ES-I3 (cell line): ENCODE measurements at regions not wholly inside any gene's neighbourhood (a gene's known extent, or its start where the extent isn't known, plus 50 kb on each side); places are given as distances from the start of the nearest gene placed in this dataset.

Experiments used
- H3K36me3 ChIP-seq: 2 replicates; pipeline ENCODE4 v1.6.1; 2013; ENCODE audit warnings: mild to moderate bottlenecking, low read length, control low read depth, moderate library complexity; ENCODE audit not compliant: insufficient read depth
- H3K4me1 ChIP-seq: 2 replicates; pipeline ENCODE4 v1.6.1; 2013; ENCODE audit warnings: mild to moderate bottlenecking, control low read depth, low read length; ENCODE audit not compliant: insufficient read depth
- H3K9ac ChIP-seq: 2 replicates; pipeline ENCODE4 v1.6.1; 2013; ENCODE audit warnings: low read depth, mild to moderate bottlenecking, low read length, moderate library complexity
- H3K9me3 ChIP-seq: 2 replicates; pipeline ENCODE4 v1.6.1; 2013; ENCODE audit warnings: mild to moderate bottlenecking, low read length, moderate library complexity; ENCODE audit not compliant: control insufficient read depth, insufficient read depth

DNA sequence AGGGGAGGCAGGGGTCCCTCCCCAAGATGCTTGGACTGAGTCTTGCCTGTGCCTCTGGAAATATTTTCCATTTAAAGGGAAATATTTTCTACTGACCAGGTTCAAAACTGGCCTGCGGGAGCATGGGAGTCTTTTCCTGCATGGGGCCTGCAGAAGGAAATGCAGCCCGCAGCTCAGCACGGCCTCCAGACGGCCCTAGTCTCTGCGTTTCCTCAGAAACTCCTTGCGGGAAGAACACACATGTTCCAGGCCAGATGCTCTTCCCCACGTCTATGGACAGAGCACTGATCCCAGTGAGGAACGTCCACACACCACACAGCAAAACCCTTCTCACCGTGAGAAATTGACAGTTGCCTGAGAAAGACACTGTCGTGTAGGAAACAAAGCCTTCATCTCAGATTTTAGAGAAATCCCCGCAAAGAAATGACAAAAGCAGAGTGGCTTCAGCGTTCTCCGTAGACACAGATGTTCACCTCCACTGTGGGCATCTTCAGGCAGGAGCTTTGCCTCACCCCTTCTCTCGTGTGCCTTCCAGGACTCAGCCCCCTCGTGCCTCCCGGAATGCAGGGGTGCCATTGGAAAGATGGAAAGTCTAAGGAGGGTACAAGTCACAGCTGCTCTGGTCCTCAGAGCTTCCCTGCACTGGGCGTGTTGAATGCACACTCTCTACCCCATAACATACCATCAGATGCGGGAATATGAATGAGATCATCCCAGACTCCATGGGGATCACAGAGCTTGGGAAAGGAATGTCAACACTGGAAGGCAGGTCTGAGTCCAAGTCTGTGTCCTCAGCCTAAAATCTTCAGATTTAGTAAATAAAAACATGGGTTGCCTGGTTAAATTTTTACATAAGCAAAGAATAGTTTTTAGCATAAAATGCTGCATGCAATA, 438.7 kb upstream of the SALL3 start:
- Histone ChIP-seq H3K4me1 (no peaks in the 10 kb centered on the region), H3K9ac (no peak overlapping the region), H3K9me3 (no peaks in the 10 kb centered on the region), H3K36me3 (no peaks in the 10 kb centered on the region)

DNA sequence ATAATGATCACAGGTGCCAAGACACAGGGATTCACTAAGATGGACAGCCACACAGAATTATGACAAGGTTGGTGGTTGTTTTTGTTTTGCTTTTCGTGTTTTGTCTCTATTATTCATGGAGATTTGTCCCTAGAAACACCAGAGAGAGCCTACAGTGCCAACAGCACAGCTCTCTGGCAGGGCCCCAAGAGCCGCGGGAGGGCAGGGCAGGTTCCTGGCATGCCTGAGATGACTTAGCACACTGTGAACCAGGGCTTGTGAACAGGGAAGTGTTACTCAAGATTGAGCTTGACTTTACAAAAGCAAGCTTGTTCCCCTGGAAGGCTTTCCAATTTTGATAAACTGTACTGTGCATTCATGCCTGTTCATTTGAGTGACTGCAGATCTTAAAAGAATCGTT, 437.4 kb upstream of the SALL3 start:
- no peak overlapping the region for H3K9ac ChIP-seq
- H3K36me3 ChIP-seq = no peaks in the 10 kb centered on the region
- no peaks in the 10 kb centered on the region for H3K4me1 ChIP-seq
- no peaks in the 10 kb centered on the region for H3K9me3 ChIP-seq

DNA sequence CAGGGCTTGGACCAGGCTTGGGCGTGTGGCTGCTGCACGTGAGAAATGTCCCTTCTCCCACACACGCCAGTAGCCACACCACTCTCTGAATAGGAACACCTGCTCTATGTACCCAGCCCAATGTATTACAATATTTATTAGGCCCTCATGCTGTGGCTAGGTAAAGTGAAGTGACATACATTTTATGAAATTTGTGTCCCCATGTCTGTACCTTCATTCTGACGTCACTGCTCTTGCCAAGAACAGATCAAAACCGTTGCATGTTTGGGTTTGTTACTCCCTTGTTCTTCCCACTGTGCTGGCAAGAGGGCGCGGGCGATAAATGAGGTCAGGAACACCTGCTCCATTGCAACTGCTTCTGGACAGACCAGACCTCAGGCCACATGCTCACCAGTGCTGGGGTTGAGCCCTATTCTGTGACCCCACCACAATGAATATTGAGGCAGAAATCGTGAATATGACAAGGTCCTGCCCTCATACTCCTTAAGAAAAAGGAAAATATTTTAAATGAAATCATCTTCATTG, 436.4 kb upstream of the SALL3 start:
- Histone ChIP-seq H3K36me3 (no peaks in the 10 kb centered on the region), H3K9me3 (no peaks in the 10 kb centered on the region), H3K9ac (no peak overlapping the region), H3K4me1 (no peaks in the 10 kb centered on the region)

DNA sequence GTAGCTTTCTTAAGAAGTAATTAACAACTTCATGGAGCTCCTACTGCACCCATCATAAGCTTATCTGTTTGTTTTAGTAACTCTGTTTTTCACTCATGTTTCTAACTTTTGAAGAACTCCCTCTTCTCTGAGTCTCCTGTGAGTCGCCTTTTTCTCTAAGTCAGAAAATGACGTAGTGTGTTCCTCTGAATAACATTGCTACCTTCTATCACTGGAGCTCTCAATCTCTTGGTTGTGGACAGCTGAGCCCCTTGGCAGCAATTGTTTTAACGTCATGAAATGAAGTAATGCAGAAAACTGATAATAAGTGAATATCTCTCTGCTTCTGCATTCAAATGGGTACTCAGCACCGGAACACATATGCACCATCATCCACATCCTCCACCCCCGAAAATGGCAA, 433.3 kb upstream of the SALL3 start:
- Histone ChIP-seq H3K9ac (no peak overlapping the region), H3K4me1 (no peaks in the 10 kb centered on the region), H3K36me3 (no peaks in the 10 kb centered on the region), H3K9me3 (no peaks in the 10 kb centered on the region)

DNA sequence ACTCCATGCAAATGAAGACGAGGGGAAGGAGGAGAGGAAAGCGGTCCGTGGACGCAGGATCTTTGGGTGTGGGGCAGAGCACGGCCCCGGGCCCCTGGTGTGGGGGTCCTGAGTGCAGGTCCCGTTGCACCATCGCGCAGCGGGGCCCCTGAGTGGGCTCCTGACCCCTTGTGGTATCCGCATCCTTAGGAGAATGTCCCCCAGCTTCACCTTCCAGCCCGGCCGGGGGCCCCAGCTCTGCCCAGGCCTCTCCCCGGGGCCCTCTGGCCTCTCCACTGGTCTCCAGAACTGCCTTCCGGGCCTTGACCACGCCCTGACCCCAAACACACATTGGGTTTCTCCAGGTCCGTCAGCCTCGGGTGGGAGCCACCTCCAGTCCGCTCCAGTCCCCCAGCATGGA, 431.8 kb upstream of the SALL3 start:
- Histone ChIP-seq H3K9ac (no peak overlapping the region), H3K9me3 (no peaks in the 10 kb centered on the region), H3K4me1 (no peaks in the 10 kb centered on the region), H3K36me3 (no peaks in the 10 kb centered on the region)

DNA sequence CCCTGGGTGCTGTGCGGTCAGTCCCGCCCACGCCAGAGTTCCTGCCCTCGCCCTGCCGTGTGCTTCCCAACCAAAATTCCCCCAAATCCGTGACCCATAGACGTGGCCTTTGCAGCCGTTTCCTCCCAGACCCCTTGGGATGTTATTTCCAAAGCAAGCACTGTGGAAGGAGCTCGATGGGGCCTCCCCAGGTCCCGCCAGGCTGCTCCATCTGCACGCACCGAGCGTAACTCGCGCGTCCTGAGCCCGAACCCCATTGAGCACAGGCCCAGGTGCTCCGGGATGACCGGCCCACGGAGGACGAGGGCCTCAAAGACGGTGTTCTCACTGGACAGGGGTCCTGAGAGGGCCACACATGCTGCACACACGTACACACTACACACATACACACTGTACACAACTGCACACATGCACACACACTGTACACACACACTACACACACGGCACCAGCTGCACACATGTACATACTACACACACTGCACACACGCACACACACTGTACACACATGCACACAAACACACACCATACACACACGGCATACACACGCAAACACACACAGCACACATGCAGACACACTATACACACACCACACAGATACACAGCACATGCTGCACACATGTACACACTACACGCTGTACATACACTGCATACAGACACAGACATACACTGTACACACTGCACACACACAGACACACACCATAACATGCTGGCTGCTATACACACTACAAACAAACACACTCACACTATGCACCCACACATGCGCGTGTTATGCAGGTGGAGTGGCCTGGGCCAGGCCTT, 431.2 kb upstream of the SALL3 start:
- Histone ChIP-seq H3K9me3 (no peaks in the 10 kb centered on the region), H3K4me1 (no peaks in the 10 kb centered on the region)

DNA sequence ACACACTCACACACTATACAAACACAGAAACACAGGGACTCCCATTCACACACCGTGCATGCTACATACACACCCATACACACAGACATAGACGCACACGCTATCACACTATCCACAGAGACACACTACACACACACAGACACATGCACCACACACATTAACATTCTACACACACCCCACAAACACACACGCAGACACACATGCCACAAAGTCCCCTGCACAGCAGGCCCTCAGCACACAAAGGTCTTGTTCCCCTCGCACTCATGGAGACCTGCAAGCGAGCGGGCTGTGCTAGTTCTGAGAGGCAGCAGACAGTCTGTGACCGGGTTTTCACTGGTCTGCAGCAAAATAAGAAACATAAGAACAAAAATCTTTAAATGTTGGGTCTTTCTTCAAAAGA, 429.6 kb upstream of the SALL3 start:
- H3K36me3 ChIP-seq = no peaks in the 10 kb centered on the region
- H3K9ac ChIP-seq = no peak overlapping the region
- H3K9me3 ChIP-seq = no peaks in the 10 kb centered on the region
- H3K4me1 ChIP-seq = no peaks in the 10 kb centered on the region

More for the DNA sequence above, 431.2 kb upstream of the SALL3 start:
- Histone ChIP-seq H3K9ac (no peak overlapping the region), H3K36me3 (no peaks in the 10 kb centered on the region)

DNA sequence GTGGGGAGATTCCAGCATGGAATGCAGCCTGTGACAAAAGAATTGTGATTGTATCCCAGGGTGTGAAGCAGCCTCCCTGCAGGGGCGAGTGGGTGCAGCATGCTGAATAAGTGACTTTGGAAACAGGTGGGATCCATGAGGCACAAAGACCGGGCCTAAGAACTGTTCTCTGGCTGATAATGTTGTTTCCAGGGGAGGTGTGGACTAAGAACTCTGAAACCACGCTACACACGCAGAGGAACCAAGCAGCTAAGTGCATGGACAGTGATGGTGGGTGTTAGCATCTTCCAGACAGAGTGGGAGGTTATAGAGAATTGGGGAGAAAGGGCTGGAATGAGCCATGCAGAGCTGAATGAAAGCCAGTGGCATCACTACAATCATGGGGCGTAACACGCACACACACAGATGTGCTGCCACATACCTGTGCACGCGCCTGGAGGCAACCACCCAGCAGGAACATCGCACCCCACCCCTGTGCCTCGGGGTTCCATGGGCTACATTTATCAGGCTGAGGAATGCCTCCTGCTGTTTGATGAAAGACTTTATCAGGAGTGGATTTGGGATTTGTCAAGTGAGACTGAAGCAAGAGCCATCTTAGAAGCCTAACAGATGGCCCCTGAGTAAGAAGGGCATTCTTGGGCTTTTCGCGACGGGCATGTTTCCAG, 424.5 kb upstream of the SALL3 start:
- H3K9ac ChIP-seq = no peak overlapping the region
- no peaks in the 10 kb centered on the region for H3K9me3 ChIP-seq
- H3K4me1 ChIP-seq = no peaks in the 10 kb centered on the region
- H3K36me3 ChIP-seq = no peaks in the 10 kb centered on the region

DNA sequence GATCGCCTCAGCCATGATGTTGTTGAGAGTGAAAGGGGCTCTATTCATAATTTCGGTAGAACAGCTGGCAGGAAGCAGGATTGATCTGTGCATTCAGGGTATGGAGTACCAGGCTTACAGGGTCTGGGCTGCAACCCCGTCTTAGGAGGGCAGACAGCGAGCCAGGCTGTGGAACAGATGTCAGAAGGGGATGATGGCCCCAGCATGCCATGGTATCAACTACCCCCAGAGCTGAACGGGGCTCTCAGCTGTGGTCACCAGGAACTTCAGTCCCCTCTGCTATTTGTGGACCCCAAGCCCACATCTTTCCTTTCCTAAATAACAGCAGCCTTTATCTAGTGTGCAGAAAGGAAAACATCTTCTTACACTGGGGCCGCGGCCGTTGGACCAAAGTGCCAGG, 422.2 kb upstream of the SALL3 start:
- Histone ChIP-seq H3K4me1 (no peaks in the 10 kb centered on the region), H3K9me3 (no peaks in the 10 kb centered on the region), H3K36me3 (no peaks in the 10 kb centered on the region), H3K9ac (no peak overlapping the region)

DNA sequence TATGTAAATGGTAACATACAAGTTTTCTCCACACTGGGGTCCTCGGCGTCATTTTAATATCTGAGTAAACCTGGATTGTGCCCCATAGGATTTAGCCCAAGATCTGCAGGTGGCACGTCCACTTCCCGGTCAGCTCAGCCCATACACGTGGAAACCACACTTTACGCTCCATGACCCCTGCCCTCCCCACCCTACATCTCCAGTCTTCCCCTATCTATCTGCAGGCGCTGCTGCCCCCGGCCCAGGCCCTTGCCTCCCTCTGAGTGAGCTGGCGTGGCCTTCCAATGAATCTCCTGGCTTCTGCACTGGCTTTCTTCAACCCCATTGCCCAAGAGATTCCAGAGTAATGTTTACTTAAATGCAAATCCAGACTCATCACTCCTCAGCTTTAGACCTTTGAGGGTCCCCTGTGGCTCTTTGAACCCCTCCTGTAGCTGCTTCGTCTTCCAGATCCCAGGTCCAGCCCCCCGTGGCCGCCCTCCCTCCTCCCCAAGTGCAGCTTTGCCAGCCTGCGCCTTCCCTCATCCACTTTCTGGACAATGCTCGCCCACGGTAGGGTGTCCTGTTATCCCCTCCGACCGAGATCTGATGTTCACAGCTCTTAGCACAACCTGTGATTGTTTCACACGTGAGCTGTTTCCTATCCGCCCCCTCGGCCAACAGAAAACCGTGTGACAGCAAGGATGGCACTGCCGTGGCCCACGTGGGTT, 421.4 kb upstream of the SALL3 start:
- no peaks in the 10 kb centered on the region for H3K9me3 ChIP-seq

DNA sequence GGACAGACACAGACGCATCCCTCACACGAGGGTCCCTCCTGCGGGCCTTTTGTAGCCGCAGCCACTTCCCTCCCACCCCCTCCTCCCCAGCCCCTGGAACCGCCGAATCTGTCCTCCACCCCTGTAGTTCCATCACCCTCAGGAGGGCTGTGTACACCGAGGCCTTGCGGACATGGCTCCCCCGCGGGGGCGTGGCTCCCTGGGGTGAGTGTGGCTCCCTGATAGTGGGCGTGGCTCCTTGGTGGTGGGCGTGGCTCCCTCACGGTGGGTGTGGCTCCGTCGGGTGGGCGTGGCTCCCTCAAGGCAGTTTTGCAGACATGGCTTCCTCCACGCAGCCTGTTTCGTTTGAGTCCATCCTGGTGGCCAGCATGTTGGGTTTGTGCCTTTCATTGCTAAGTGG, 420.7 kb upstream of the SALL3 start:
- H3K9me3 ChIP-seq = no peaks in the 10 kb centered on the region
- H3K36me3 ChIP-seq = no peaks in the 10 kb centered on the region
- no peak overlapping the region for H3K9ac ChIP-seq
- H3K4me1 ChIP-seq = no peaks in the 10 kb centered on the region

More for the DNA sequence above, 421.4 kb upstream of the SALL3 start:
- H3K4me1 ChIP-seq = no peaks in the 10 kb centered on the region
- no peaks in the 10 kb centered on the region for H3K36me3 ChIP-seq
- H3K9ac ChIP-seq = no peak overlapping the region

DNA sequence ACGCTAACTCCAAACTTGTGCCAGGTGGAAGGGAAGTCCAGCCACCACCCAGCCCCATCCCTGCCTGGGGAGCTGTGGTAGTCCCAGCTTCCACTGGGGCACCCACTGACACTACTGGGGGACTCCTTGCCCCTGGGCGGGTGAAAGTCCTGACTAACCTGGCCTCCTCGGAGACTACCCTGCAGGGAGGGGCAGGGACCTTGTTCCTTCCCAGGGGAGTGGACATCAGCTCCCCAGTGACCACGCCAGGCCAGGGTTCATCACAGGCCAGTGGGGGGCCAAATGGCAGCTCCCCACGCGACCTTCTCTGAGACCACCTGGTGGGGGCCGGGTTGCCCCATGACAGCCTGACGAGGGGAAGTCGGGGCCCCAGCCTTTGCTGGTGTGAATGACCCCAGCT, 420.0 kb upstream of the SALL3 start:
- H3K36me3 ChIP-seq = no peaks in the 10 kb centered on the region
- H3K9ac ChIP-seq = no peak overlapping the region
- no peaks in the 10 kb centered on the region for H3K9me3 ChIP-seq
- no peaks in the 10 kb centered on the region for H3K4me1 ChIP-seq

DNA sequence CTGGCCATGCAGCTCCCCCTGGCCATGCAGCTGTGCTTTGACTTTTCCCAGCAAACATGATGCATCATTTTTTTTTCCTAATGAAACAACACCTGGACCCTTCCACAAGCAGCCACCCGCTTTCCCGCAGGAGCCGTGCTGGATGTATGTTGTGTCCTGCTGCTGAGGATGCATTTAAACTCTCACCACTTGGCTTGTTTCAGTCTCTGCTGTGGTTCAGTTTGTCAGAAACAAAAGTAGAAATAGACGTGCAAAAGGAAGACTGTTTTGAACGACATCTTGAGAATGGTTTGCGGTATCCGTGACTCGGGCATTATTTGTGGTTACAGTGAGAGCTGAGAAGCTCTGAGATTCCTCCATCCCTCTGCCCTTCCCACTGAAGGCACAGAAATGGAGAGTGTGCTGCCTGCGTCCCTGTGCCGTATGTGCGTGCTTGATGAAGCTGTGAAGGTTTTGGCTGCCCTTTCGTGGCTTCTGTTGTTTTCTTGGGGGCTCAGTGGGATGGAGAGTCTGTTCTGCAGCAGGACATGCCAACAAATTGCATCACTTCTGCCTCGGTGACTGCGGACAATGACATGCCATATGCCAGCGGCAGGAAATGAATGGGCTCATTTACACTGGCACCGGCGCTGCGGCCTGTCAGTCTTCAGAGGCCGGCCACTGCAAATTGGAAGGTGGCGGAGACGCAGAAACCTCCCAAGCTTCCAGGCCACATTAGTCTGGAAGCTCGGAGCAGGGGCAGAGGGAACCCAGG, 417.7 kb upstream of the SALL3 start:
- H3K9ac ChIP-seq = no peak overlapping the region
- no peaks in the 10 kb centered on the region for H3K4me1 ChIP-seq
- no peaks in the 10 kb centered on the region for H3K36me3 ChIP-seq
- no peaks in the 10 kb centered on the region for H3K9me3 ChIP-seq
